Pons (tissue), 1 donor: ENCODE measurements at regions not wholly inside any gene's neighbourhood (a gene's known extent, or its start where the extent isn't known, plus 50 kb on each side); places are given as distances from the start of the nearest gene placed in this dataset.
"Not testable (repeated sequence)": the region's sequence is repeated elsewhere in the genome, so short reads cannot be mapped to it uniquely, and the experiment has no call there.

Source experiments
- DNase-seq: peaks from one replicate; pipeline ENCODE4 v3.0.0-alpha.2; 2016; ENCODE audit warnings: low spot score

- DNase-seq, result no peak
Measured at GRCh38 chr14:105600939-105601359, 74.6 kb downstream of the TMEM121 start.

GRCh38 chr14:105601360-105602242 lies 75.2 kb downstream of the TMEM121 start:
- DNase-seq, result no peak

- DNase-seq, result no peak
Measured at GRCh38 chr14:105602243-105602750, 75.9 kb downstream of the TMEM121 start.

GRCh38 chr14:105602799-105603793 lies 76.7 kb downstream of the TMEM121 start:
- DNase-seq, result no peak

- not testable (repeated sequence) for DNase-seq
Measured at GRCh38 chr14:105604531-105605463, 78.4 kb downstream of the TMEM121 start.

- no peak for DNase-seq
Measured at GRCh38 chr14:105605464-105606304, 79.3 kb downstream of the TMEM121 start.

GRCh38 chr14:105606305-105606975 lies 80.1 kb downstream of the TMEM121 start:
- not testable (repeated sequence) for DNase-seq

- not testable (repeated sequence) for DNase-seq
Measured at GRCh38 chr14:105607025-105607424, 80.6 kb downstream of the TMEM121 start.

GRCh38 chr14:105614987-105615386 lies 88.6 kb downstream of the TMEM121 start:
- DNase-seq, result not testable (repeated sequence)

GRCh38 chr14:105615986-105616801 lies 89.8 kb downstream of the TMEM121 start:
- not testable (repeated sequence) for DNase-seq

- no peak for DNase-seq
Measured at GRCh38 chr14:105616802-105617192, 90.4 kb downstream of the TMEM121 start.

GRCh38 chr14:105617201-105617777 lies 90.9 kb downstream of the TMEM121 start:
- no peak for DNase-seq

GRCh38 chr14:105617805-105618204 lies 91.4 kb downstream of the TMEM121 start:
- not testable (repeated sequence) for DNase-seq

- DNase-seq, result not testable (repeated sequence)
Measured at GRCh38 chr14:105619324-105619723, 92.9 kb downstream of the TMEM121 start.

GRCh38 chr14:105620178-105620864 lies 93.9 kb downstream of the TMEM121 start:
- not testable (repeated sequence) for DNase-seq

GRCh38 chr14:105620865-105621471 lies 94.6 kb downstream of the TMEM121 start:
- DNase-seq, result not testable (repeated sequence)
